Caki2 (cell line): ENCODE measurements at regions not wholly inside any gene's neighbourhood (a gene's known extent, or its start where the extent isn't known, plus 50 kb on each side); places are given as distances from the start of the nearest gene placed in this dataset.

Experiments used
- DNase-seq: peaks from one replicate; pipeline ENCODE4 v3.0.0-alpha.2; 2015; ENCODE audit warnings: low read depth
- in situ Hi-C: cut with HindIII; loops from 2 replicates; pipeline ENCODE4 v1.10.0; 2016; ENCODE audit warnings: low sequenced_read_pairs, low pct_unique_long_range_greater_than_20kb, mixed read lengths

GRCh38 chr12:91307957-91308670, 125.5 kb upstream of the DCN start:
- DNase-seq = no peak
- in situ Hi-C loops = no loop called here

DNA sequence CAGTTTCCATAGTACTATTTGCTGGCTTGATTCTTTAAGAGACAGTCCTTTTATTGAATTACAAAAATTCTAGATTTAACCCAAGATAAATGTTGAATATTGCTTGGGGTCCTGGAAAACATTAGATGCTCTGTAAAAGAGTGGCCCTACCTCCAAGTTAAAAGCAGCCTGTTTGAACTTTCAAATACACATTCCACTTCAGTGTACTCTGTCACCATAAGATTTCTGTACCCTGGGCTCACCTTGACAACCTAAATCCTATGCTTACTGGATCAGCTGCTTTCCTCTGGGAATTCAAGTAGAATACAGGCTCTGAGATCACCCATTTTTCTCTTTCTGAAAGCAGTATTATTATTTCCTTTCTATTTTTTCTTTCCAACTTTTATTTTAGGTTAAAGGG, 107.7 kb upstream of the DCN start:
- in situ Hi-C loops = no loop called here
- DNase-seq = no peak

GRCh38 chr12:91289906-91290305, 107.3 kb upstream of the DCN start:
- in situ Hi-C loops = no loop called here
- DNase-seq = no peak

DNA sequence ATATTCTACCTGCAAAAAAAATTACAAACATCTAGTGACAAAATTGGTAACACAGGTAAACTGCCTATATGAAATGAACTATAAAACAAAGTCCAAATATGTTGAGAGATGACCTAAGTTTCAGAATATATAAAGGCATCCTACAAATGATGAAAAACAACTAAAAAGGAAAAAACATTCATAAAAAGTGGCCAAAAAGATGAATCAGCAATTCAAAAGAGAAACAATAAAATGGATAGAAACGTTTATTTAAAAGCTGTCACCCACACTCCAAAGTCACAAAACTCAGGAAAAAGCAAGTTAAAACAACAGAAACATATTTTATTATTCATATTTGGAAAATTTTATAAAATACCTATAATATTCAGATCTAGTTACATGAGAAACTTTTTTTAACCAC, 106.5 kb upstream of the DCN start:
- in situ Hi-C loops = no loop called here

GRCh38 chr12:91287753-91288152, 105.1 kb upstream of the DCN start:
- no peak for DNase-seq
- in situ Hi-C loops = no loop called here

More for the DNA sequence above, 106.5 kb upstream of the DCN start:
- no peak for DNase-seq

DNA sequence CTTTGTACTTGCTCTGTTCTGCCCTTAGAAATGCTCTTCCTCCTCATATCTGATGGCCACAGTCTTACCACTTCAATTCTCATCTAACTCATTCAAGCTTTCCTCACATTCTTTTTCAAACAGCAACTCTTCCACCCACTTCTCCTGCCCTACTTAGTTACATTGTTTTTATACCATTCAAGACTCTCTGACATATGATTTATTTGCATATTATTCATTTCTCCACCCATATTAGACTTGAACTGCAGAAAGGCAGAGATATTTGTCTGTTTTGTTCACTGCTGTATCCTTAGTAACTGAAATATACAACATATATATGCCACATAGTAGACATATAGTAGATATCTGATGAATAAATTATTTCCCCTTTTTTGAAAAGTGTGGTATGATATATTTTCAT, 95.5 kb upstream of the DCN start:
- DNase-seq = no peak

DNA sequence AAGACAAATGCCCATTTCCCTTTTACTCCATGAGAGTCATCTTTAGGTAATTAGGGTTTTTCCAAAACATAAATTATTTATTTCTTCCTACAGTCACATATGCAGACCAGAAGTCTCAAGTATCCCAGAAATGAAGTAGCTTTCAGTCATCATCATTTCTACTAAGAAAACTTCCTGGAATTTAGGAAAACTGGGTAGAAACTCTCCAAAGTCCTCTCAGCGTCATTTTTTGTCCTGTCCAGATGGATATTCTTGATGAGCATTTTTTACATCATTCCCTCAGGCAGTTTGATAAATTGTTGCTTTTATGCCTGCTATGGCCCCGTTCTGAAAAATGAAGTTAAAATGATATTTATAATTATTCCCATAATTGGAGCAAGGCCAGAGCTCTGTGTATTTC, 93.9 kb upstream of the DCN start:
- DNase-seq = no peak

More for the DNA sequence above, 95.5 kb upstream of the DCN start:
- in situ Hi-C loops = no loop called here

GRCh38 chr12:91275321-91275720, 92.7 kb upstream of the DCN start:
- in situ Hi-C loops = no loop called here
- DNase-seq = no peak

More for the DNA sequence above, 93.9 kb upstream of the DCN start:
- in situ Hi-C loops = no loop called here

DNA sequence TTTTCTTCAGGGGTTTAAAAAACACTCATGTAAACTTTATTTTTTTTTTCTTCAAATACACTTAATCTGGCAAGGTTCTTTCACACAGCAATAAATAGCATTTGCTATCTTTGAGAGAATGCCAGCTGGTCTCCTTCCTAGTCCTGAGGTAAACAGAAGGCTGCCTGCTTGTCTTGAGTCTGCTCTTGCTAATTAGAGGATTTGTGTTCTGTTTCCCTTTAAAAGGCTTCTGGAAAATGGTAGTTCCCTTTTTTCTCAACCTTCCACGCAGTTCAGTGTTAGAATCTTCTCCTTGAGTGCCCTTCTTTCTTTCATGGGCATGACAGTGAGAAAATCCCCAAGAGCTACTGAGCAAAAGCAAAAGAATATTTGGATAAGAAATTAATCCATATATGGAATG, 92.3 kb upstream of the DCN start:
- no peak for DNase-seq
- in situ Hi-C loops = no loop called here

DNA sequence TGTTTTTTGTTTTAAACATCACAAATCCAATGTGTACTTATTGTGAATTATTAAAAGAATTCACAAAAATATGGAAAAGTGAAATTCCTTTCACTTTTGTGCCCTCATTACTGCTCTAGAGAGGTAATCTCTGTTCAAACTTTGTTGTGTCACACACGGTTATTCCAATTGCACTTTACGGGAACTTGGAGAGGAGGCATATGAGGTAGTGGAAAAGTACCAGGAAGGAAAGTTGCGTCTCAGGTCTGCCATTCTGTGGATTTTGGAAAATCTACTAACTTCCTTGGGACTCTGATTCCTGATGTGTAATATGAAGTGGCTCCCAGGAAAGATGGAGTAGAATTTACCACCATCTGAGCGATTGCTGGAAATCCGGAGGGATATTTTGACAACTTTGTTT, 90.9 kb upstream of the DCN start:
- no peak for DNase-seq
- in situ Hi-C loops = no loop called here

DNA sequence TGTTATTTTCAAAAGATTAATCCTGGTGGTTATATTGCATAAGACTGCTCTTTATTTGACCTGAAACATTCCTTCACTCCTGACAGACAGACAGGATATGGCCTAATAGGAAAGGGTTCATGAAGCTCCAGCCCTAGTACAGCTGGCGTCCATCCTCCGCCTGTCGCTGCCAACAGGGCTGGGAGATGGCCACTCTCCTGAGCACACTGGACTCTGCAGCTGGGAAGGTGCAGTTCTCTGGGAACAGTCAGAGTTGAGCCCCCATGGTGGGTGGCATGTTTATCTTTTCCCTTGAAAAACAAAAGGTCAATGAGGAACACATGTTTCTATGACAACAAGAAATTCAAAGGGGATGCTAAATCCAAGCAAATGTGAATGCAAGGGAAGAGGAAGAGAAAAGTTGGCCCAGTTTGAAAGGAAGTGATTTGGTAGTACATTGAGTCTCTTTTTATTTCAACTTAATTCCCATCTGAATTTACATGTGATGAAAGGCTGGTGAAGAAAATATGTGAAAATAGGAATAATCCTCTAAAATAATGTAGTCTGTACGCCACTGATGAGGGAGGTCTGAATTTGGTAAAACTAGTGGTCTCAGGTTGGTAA, 89.9 kb upstream of the DCN start:
- in situ Hi-C loops = no loop called here
- DNase-seq = no peak

DNA sequence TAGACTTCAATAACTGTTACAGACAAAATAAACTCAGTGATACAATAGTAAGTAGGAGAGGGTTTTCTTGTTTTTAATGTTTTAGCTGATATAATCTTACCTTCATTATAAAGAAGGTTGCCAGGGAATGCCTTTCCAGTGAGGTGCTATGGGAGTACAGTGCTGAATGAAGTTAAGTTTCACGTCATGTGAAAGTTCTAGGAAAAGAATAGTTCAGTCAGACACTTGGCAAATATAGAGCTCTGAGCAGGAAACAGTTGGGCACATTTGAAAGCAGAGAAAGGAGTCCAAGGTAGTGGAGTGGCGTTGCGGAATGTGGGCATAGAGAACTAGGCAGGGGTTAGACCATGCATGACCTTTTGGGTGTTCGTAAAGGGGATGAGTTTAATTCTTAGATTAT, 88.6 kb upstream of the DCN start:
- DNase-seq = no peak
- in situ Hi-C loops = no loop called here

DNA sequence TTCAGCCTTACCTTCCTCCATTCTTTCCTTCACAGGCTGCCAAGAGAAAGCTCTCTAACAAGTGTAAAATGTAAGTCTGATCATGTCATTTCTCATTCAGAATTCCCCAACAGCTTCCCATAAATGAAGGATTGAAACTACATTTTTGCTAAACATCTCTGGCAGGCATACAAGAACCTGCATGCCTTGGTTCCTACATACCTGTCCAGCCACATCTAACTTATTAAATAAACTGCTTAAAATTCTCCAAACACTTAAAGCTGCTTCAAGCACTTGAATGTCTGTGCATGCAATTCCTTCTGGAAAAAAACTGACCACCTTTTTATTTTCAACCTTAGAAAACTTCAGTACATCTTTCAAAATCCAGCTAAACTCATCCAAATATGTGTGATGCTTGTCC, 84.4 kb upstream of the DCN start:
- no peak for DNase-seq
- in situ Hi-C loops = no loop called here

- no peak for DNase-seq
- in situ Hi-C loops = no loop called here
These were observed 81.6 kb upstream of the DCN start for GRCh38 chr12:91264178-91264577.

GRCh38 chr12:91261820-91262676, 79.4 kb upstream of the DCN start:
- DNase-seq = no peak
- in situ Hi-C loops = no loop called here

DNA sequence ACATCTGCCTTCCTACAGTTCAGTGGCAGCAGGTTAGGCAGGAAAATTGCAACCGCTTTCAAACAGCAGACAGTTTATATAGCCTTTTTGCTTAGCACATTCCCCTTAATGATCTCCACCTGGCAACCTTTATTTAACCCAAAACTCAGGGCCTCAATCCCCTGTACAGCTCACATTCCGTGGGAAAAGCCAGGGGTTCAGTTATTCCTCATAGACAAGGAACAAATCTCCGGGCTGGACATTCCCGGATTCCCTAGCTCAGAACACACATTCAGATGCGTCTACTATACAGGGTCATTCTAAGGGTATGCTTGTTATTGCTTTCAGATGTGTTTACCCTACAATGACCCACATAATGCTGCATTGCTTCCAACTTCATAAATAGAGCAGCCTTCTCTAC, 73.8 kb upstream of the DCN start:
- no peak for DNase-seq
- in situ Hi-C loops = no loop called here

- in situ Hi-C loops = no loop called here
- no peak for DNase-seq
These were observed 69.7 kb upstream of the DCN start for GRCh38 chr12:91252341-91252740.

GRCh38 chr12:91250273-91250665, 67.7 kb upstream of the DCN start:
- in situ Hi-C loops = no loop called here

DNA sequence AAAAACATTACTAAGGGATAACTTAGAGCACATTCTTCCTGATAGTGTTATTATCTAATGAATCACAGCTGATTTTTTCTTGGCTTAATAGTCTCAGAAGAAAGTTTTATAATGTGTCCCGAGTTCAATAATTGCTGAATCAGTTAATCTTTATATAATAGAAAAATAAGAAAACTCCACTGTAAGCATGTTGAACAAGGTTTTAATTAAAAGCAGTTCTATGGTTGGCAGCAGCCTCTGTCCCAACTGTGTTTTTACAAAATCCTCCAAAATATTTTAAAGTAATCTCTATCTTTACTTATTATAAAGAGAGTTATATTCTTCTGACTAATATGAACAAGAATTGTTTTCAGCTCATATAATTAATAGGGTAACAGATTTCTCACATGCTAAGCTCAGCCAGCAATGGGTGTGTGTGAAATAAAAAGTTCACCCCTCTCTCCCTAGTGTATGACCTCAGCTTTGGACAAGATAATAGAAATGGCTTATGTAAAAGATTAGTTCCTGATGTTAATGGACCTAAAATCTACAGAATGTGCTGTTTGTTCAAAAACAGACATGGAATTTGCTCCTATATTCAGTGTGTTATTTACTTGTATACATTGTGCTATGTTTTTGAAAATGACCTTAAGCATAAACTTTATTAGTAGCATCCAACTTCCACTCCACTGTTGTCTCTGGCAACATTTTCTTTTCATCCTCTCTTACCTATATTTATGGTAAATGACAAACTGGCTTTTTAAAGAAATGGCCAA, 67.1 kb upstream of the DCN start:
- in situ Hi-C loops = no loop called here
- no peak for DNase-seq

More at GRCh38 chr12:91250273-91250665, 67.7 kb upstream of the DCN start:
- DNase-seq = no peak
